C1 segment of cervical spinal cord (tissue), 14 donors: ENCODE measurements at regions not wholly inside any gene's neighbourhood (a gene's known extent, or its start where the extent isn't known, plus 50 kb on each side); places are given as distances from the start of the nearest gene placed in this dataset.

ENCODE experiments used
- DNase-seq, 14 donors: peaks; one replicate each; lab custom pipeline; 2025; lab: John Stamatoyannopoulos, UW

- no peak for DNase-seq
Observed at GRCh38 chr6:104617591-104617990, 242.1 kb downstream of the HACE1 start.

GRCh38 chr6:104614394-104614793 lies 245.3 kb downstream of the HACE1 start:
- no peak for DNase-seq

- DNase-seq: no peak
Observed at GRCh38 chr6:104613416-104614001, 246.2 kb downstream of the HACE1 start.

GRCh38 chr6:104612541-104612940 lies 247.2 kb downstream of the HACE1 start:
- no peak for DNase-seq

GRCh38 chr6:104608101-104608500 lies 251.6 kb downstream of the HACE1 start:
- no peak for DNase-seq

- no peak for DNase-seq
Observed at GRCh38 chr6:104607501-104607900, 252.2 kb downstream of the HACE1 start.

GRCh38 chr6:104606361-104606760 lies 253.4 kb downstream of the HACE1 start:
- no peak for DNase-seq

GRCh38 chr6:104604685-104605084 lies 255.0 kb downstream of the HACE1 start:
- no peak for DNase-seq

GRCh38 chr6:104603108-104603745 lies 256.5 kb downstream of the HACE1 start:
- DNase-seq: peak in 1 of 14 donors; percentile 2

GRCh38 chr6:104601721-104602120 lies 258.0 kb downstream of the HACE1 start:
- peak in 1 of 14 donors; percentile 4 for DNase-seq

GRCh38 chr6:104601131-104601651 lies 258.5 kb downstream of the HACE1 start:
- no peak for DNase-seq

GRCh38 chr6:104600639-104600931 lies 259.1 kb downstream of the HACE1 start:
- no peak for DNase-seq

GRCh38 chr6:104599821-104600638 lies 259.7 kb downstream of the HACE1 start:
- no peak for DNase-seq

- no peak for DNase-seq
Observed at GRCh38 chr6:104597541-104598050, 262.1 kb downstream of the HACE1 start.

- no peak for DNase-seq
Observed at GRCh38 chr6:104596091-104596490, 263.6 kb downstream of the HACE1 start.

- DNase-seq: no peak
Observed at GRCh38 chr6:104595311-104595820, 264.4 kb downstream of the HACE1 start.

GRCh38 chr6:104591573-104592334 lies 268.0 kb downstream of the HACE1 start:
- no peak for DNase-seq

- no peak for DNase-seq
Observed at GRCh38 chr6:104589940-104590339, 269.8 kb downstream of the HACE1 start.

GRCh38 chr6:104585646-104586045 lies 274.1 kb downstream of the HACE1 start:
- DNase-seq: no peak

GRCh38 chr6:104580452-104580851 lies 279.3 kb downstream of the HACE1 start:
- DNase-seq: peak in 1 of 14 donors; percentile 43

GRCh38 chr6:104579310-104579863 lies 280.3 kb downstream of the HACE1 start:
- no peak for DNase-seq
